Smooth muscle cell (in vitro differentiated cells): ENCODE measurements at regions not wholly inside any gene's neighbourhood (a gene's known extent, or its start where the extent isn't known, plus 50 kb on each side); places are given as distances from the start of the nearest gene placed in this dataset.

ENCODE experiments used
- DNase-seq: peaks from one replicate; lab custom pipeline; 2025; ENCODE audit not compliant: unreplicated experiment; lab: John Stamatoyannopoulos, UW
- H2AFZ ChIP-seq: fragments of 200-600 bp; sonication (generic); 2 replicates; pipeline ENCODE4 v1.6.0; 2016; ENCODE audit warnings: antibody characterized with exemption, low read depth, mild to moderate bottlenecking
- H3F3A ChIP-seq: fragments of 200-600 bp; sonication (generic); 2 replicates; pipeline ENCODE4 v1.6.0; 2017; ENCODE audit warnings: antibody characterized with exemption, low read depth
- H3K27ac ChIP-seq: fragments of 200-600 bp; sonication (generic); 2 replicates; pipeline ENCODE4 v1.5.1; 2016; ENCODE audit warnings: low read depth, mild to moderate bottlenecking
- H3K27me3 ChIP-seq: fragments of 200-600 bp; sonication (generic); 2 replicates; pipeline ENCODE4 v1.6.1; 2016; ENCODE audit warnings: low read depth, mild to moderate bottlenecking
- H3K36me3 ChIP-seq: fragments of 200-600 bp; sonication (generic); 2 replicates; pipeline ENCODE4 v1.5.1; 2016; ENCODE audit warnings: low read depth
- H3K4me1 ChIP-seq: fragments of 200-600 bp; sonication (generic); 2 replicates; pipeline ENCODE4 v1.5.1; 2016; ENCODE audit warnings: low read depth
- H3K4me2 ChIP-seq: fragments of 200-600 bp; sonication (generic); 2 replicates; pipeline ENCODE4 v1.6.0; 2016; ENCODE audit warnings: mild to moderate bottlenecking
- H3K4me3 ChIP-seq: fragments of 200-600 bp; sonication (generic); 2 replicates; pipeline ENCODE4 v1.5.1; 2016; ENCODE audit warnings: mild to moderate bottlenecking
- H3K79me2 ChIP-seq: fragments of 200-600 bp; sonication (generic); 2 replicates; pipeline ENCODE4 v1.6.0; 2016; ENCODE audit warnings: low read depth, mild to moderate bottlenecking
- H3K9ac ChIP-seq: fragments of 200-600 bp; sonication (generic); 2 replicates; pipeline ENCODE4 v1.6.0; 2016; ENCODE audit warnings: low read depth
- H3K9me3 ChIP-seq: fragments of 200-600 bp; sonication (generic); replicated peaks from 2 replicates; pipeline ENCODE4 v1.5.1; 2016; ENCODE audit warnings: low read depth
- H4K20me1 ChIP-seq: fragments of 200-600 bp; sonication (generic); 2 replicates; pipeline ENCODE4 v1.6.0; 2016; ENCODE audit warnings: low read depth
- WGBS: methylation state at CpG from one replicate; pipeline ENCODE4 v1.1.7; 2016; ENCODE audit warnings: low lambda C conversion rate; 5-methylcytosine and 5-hydroxymethylcytosine counted together
- TF ChIP-seq, protein P1 (sequence below): fragments of 200-600 bp; sonication (generic); IDR thresholded peaks from 2 replicates; pipeline ENCODE4 v1.5.1; 2017; ENCODE audit warnings: borderline replicate concordance, mild to moderate bottlenecking, antibody characterized with exemption; ENCODE audit not compliant: insufficient read depth, poor library complexity, severe bottlenecking

DNA sequence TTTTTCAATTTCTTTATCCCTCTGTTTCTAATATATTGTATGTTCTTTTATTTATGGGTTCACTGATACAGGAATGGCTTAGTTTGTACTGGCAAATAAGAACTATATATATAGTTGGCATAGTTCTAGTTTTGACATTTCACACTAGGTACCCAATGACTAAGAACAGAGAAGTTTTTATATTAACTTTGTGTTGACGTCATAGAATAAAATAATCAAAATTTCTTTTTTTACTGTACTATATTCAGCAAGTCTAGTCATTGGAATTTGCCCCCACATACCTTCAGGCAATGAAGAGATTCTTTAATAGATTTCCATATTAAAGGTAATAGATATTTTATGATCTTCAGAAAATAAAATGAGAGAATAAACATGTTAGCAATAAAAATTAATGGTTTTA lies 713.2 kb downstream of the NOVA1 start:
- 90% methylated on average over 1 of the region's 1 CpG for WGBS
- Histone ChIP-seq H3K9ac (no peak overlapping the region), H2AFZ (no peak overlapping the region), H3F3A (no peaks in the 10 kb centered on the region), H3K27ac (no peak overlapping the region), H3K4me2 (no peak overlapping the region), H3K79me2 (no peaks in the 10 kb centered on the region), H3K36me3 (no peaks in the 10 kb centered on the region), H4K20me1 (no peaks in the 10 kb centered on the region), H3K4me1 (no peaks in the 10 kb centered on the region), H3K9me3 (no peaks in the 10 kb centered on the region), H3K27me3 (no peaks in the 10 kb centered on the region), H3K4me3 (no peak overlapping the region)
- DNase-seq = no peak
- TF ChIP-seq, protein P1, sequence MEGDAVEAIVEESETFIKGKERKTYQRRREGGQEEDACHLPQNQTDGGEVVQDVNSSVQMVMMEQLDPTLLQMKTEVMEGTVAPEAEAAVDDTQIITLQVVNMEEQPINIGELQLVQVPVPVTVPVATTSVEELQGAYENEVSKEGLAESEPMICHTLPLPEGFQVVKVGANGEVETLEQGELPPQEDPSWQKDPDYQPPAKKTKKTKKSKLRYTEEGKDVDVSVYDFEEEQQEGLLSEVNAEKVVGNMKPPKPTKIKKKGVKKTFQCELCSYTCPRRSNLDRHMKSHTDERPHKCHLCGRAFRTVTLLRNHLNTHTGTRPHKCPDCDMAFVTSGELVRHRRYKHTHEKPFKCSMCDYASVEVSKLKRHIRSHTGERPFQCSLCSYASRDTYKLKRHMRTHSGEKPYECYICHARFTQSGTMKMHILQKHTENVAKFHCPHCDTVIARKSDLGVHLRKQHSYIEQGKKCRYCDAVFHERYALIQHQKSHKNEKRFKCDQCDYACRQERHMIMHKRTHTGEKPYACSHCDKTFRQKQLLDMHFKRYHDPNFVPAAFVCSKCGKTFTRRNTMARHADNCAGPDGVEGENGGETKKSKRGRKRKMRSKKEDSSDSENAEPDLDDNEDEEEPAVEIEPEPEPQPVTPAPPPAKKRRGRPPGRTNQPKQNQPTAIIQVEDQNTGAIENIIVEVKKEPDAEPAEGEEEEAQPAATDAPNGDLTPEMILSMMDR = no peak

DNA sequence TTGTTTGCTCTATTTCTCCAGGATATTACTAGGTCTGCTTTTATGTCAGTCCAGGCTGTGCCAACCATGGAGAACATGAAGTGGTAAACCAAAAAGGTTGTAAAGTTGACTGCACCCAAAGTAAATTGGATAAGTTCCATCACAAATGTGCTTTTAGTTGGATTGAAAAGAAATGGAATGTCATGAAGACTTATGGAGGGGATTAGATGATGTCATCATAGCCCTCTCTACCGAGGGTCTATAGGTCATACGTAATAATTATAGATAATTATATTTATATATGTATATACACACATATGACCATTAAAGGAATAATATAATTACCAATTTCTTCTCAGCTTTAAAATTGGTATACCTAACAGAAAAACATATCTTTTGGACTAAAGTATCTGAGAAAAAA lies 714.9 kb downstream of the NOVA1 start:
- TF ChIP-seq, protein P1 = no peak

DNA sequence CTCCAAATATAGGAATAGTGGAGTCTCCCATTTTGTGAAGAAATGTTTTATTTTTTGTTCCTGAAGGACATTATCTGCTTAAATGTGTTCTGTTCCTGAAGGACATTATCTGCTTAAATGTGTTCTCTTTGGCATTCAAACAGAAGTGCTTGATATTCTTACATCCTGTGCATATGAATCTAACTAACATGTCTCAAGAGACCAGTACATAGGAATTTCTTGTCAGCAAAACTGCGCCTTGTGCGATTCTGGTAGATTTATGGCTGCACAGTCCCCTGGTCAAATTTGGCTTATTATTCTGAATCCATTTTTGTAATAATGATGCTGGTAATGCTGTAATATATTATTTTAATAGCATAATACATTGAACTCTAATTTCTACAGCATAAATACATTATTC lies 722.4 kb downstream of the NOVA1 start:
- TF ChIP-seq, protein P1 = no peak
- WGBS = 89% methylated on average over 2 of the region's 2 CpGs
- H3K27ac ChIP-seq = no peak overlapping the region

More for the DNA sequence above, 714.9 kb downstream of the NOVA1 start:
- Histone ChIP-seq H4K20me1 (no peaks in the 10 kb centered on the region), H3K79me2 (no peaks in the 10 kb centered on the region), H3F3A (no peaks in the 10 kb centered on the region), H3K4me2 (no peak overlapping the region), H3K9me3 (no peaks in the 10 kb centered on the region), H3K27ac (no peak overlapping the region), H3K4me3 (no peak overlapping the region), H3K27me3 (no peaks in the 10 kb centered on the region), H3K4me1 (peaks cover 5% of the 10 kb centered on the region), H3K9ac (no peak overlapping the region), H2AFZ (no peak overlapping the region), H3K36me3 (no peaks in the 10 kb centered on the region)
- no peak for DNase-seq
- WGBS = 91% methylated on average over 2 of the region's 2 CpGs

DNA sequence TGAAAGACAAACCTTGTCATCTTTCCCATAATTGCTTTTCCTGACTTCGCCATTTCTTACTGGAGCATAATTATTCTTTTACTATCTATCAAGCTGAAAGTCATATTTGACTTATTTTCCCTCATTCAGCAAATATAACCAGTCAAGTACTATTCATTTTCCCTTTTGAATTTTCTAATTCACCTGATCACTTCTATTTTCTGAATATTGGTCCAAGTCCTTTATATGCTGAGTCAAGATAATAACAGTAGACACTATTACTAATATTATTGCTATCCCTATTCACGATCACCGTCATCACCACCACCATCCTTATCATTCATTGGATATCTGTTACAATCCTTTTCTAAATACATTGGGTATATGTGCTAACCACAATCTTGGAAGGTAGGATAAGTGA lies 728.0 kb downstream of the NOVA1 start:
- Histone ChIP-seq H2AFZ (no peak overlapping the region), H3K4me1 (no peaks in the 10 kb centered on the region), H4K20me1 (no peaks in the 10 kb centered on the region), H3F3A (no peaks in the 10 kb centered on the region), H3K27me3 (no peaks in the 10 kb centered on the region), H3K79me2 (no peaks in the 10 kb centered on the region), H3K4me3 (no peak overlapping the region), H3K4me2 (no peak overlapping the region), H3K27ac (no peak overlapping the region), H3K9me3 (no peaks in the 10 kb centered on the region), H3K9ac (no peak overlapping the region), H3K36me3 (no peaks in the 10 kb centered on the region)
- WGBS = 88% methylated on average over 3 of the region's 3 CpGs
- TF ChIP-seq, protein P1 = no peak
- no peak for DNase-seq

More for the DNA sequence above, 722.4 kb downstream of the NOVA1 start:
- Histone ChIP-seq H4K20me1 (no peaks in the 10 kb centered on the region), H2AFZ (no peak overlapping the region), H3K36me3 (no peaks in the 10 kb centered on the region), H3K27me3 (no peaks in the 10 kb centered on the region), H3K4me3 (no peak overlapping the region), H3F3A (no peaks in the 10 kb centered on the region), H3K4me2 (no peak overlapping the region), H3K9me3 (no peaks in the 10 kb centered on the region), H3K79me2 (no peaks in the 10 kb centered on the region), H3K4me1 (peaks cover 5% of the 10 kb centered on the region), H3K9ac (no peak overlapping the region)
- no peak for DNase-seq
